ENCODE measurements at regions not wholly inside any gene's neighbourhood (a gene's known extent, or its start where the extent isn't known, plus 50 kb on each side); places are given as distances from the start of the nearest gene placed in this dataset.

GRCh38 chr6:27786048-27786447 lies 126.1 kb downstream of the OR2B2 start:
- no peak overlapping the region for H3K4me3 ChIP-seq (replicated peaks; ENCODE audit: low read depth, low read length)
- TF ChIP-seq CTCF (IDR thresholded peaks at IDR 0.05; ENCODE audit: insufficient read depth, low read length, poor library complexity, severe bottlenecking): no peak
- H3K36me3 ChIP-seq (ENCODE audit: control insufficient read depth, insufficient read depth, low read length): no peaks in the 10 kb centered on the region
- DNase-seq (ENCODE audit: extremely low read depth, insufficient read length): no peak
- H3K27me3 ChIP-seq (replicated peaks; ENCODE audit: control insufficient read depth, insufficient read depth, low read length): no peaks in the 10 kb centered on the region

- TF ChIP-seq CTCF (IDR thresholded peaks at IDR 0.05; ENCODE audit: insufficient read depth, low read length, poor library complexity, severe bottlenecking): no peak
- Histone ChIP-seq H3K27me3 (replicated peaks; ENCODE audit: control insufficient read depth, insufficient read depth, low read length) (no peaks in the 10 kb centered on the region), H3K36me3 (ENCODE audit: control insufficient read depth, insufficient read depth, low read length) (no peaks in the 10 kb centered on the region), H3K4me3 (replicated peaks; ENCODE audit: low read depth, low read length) (no peak overlapping the region)
- no peak for DNase-seq (ENCODE audit: extremely low read depth, insufficient read length)
These were observed 126.9 kb downstream of the OR2B2 start for GRCh38 chr6:27785294-27785693.

- no peaks in the 10 kb centered on the region for H3K36me3 ChIP-seq (ENCODE audit: control insufficient read depth, insufficient read depth, low read length)
- no peak overlapping the region for H3K4me3 ChIP-seq (replicated peaks; ENCODE audit: low read depth, low read length)
- H3K27me3 ChIP-seq (replicated peaks; ENCODE audit: control insufficient read depth, insufficient read depth, low read length): no peaks in the 10 kb centered on the region
- TF ChIP-seq CTCF (IDR thresholded peaks at IDR 0.05; ENCODE audit: insufficient read depth, low read length, poor library complexity, severe bottlenecking): no peak
- DNase-seq (ENCODE audit: extremely low read depth, insufficient read length): no peak
These were observed 129.4 kb downstream of the OR2B2 start for GRCh38 chr6:27782748-27783147.

- DNase-seq (ENCODE audit: extremely low read depth, insufficient read length): no peak
- Histone ChIP-seq H3K36me3 (ENCODE audit: control insufficient read depth, insufficient read depth, low read length) (no peaks in the 10 kb centered on the region), H3K27me3 (replicated peaks; ENCODE audit: control insufficient read depth, insufficient read depth, low read length) (no peaks in the 10 kb centered on the region), H3K4me3 (replicated peaks; ENCODE audit: low read depth, low read length) (no peak overlapping the region)
- no peak for TF ChIP-seq CTCF (IDR thresholded peaks at IDR 0.05; ENCODE audit: insufficient read depth, low read length, poor library complexity, severe bottlenecking)
These were observed 133.4 kb downstream of the OR2B2 start for GRCh38 chr6:27778625-27779417.

- no peaks in the 10 kb centered on the region for H3K27me3 ChIP-seq (replicated peaks; ENCODE audit: control insufficient read depth, insufficient read depth, low read length)
These were observed 134.4 kb downstream of the OR2B2 start for GRCh38 chr6:27777614-27778355.

More at GRCh38 chr6:27777614-27778355, 134.4 kb downstream of the OR2B2 start:
- no peak for DNase-seq (ENCODE audit: extremely low read depth, insufficient read length)
- no peak for TF ChIP-seq CTCF (IDR thresholded peaks at IDR 0.05; ENCODE audit: insufficient read depth, low read length, poor library complexity, severe bottlenecking)
- Histone ChIP-seq H3K4me3 (replicated peaks; ENCODE audit: low read depth, low read length) (no peak overlapping the region), H3K36me3 (ENCODE audit: control insufficient read depth, insufficient read depth, low read length) (no peaks in the 10 kb centered on the region)
